Endothelial cell of umbilical vein (primary cell): ENCODE measurements at regions not wholly inside any gene's neighbourhood (a gene's known extent, or its start where the extent isn't known, plus 50 kb on each side); places are given as distances from the start of the nearest gene placed in this dataset.

ENCODE experiments used
- BruUV-seq: library from RNA; stranded (reverse); fragments of 400-500 nt; replicated peaks from 2 replicates; lab custom pipeline; 2021; lab: Mats Ljungman, UMichigan
- CTCF ChIA-PET: fragments of 300-600, 350-600 bp; sonication (Branson Sonifier 250); formaldehyde crosslinking; loops from one replicate; lab custom pipeline; 2021; ENCODE audit warnings: antibody characterized with exemption, inconsistent platforms; lab: Charles Lee
- POLR2A ChIA-PET: fragments of 300-600, 350-600 bp; sonication (Branson Sonifier 250); formaldehyde crosslinking; loops from one replicate; lab custom pipeline; 2021; ENCODE audit warnings: antibody characterized with exemption, inconsistent platforms; lab: Charles Lee
- DNase-seq: peaks from one replicate; pipeline ENCODE4 v3.0.0-alpha.2; 2011; ENCODE audit warnings: low read depth, low spot score
- FAIRE-seq: peaks from 2 replicates; lab custom pipeline; 2011; peaks lifted over from hg19 to GRCh38; lab: Jason Lieb, UNC
- H2AFZ ChIP-seq: 2 replicates; pipeline ENCODE4 v1.6.0; 2012; ENCODE audit warnings: low read depth, low read length, control low read depth, inconsistent platforms
- H3K27ac ChIP-seq: 2 replicates; pipeline ENCODE4 v1.5.1; 2011; ENCODE audit warnings: low read depth, mild to moderate bottlenecking, control low read depth, low read length, moderate library complexity; ENCODE audit not compliant: insufficient read depth
- H3K27me3 ChIP-seq, 2 experiments: 2 replicates each; pipeline versions ENCODE4 v1.6.0 to v1.6.1; 2011; ENCODE audit warnings: low read length in 2 of 2, mixed read lengths in 1 of 2; ENCODE audit not compliant: control insufficient read depth in 2 of 2, insufficient read depth in 2 of 2
- H3K36me3 ChIP-seq, 2 experiments: 2 replicates in 1 of 2; 3 replicates in 1 of 2; pipeline ENCODE4 v1.5.1; 2011; ENCODE audit warnings: low read length in 2 of 2, mild to moderate bottlenecking in 1 of 2, moderate library complexity in 1 of 2; ENCODE audit not compliant: control insufficient read depth in 2 of 2, insufficient read depth in 2 of 2; ENCODE audit errors: extremely low read depth in 1 of 2
- H3K4me1 ChIP-seq: 3 replicates; pipeline ENCODE4 v1.5.1; 2011; ENCODE audit warnings: mild to moderate bottlenecking, low read length; ENCODE audit not compliant: control insufficient read depth, insufficient read depth; ENCODE audit errors: extremely low read depth
- H3K4me2 ChIP-seq: 2 replicates; pipeline ENCODE4 v1.6.1; 2011; ENCODE audit warnings: low read length, control low read depth, mixed read lengths; ENCODE audit not compliant: insufficient read depth
- H3K4me3 ChIP-seq, 3 experiments: fragments of 200-600 bp in 1 of 3; sonication (generic), shearing (Covaris generic) in 1 of 3; replicated peaks in 1 of 3; 2 replicates each; pipeline ENCODE4 v1.5.1; 2011 to 2016; ENCODE audit warnings: control low read depth in 3 of 3, low read length in 3 of 3, mild to moderate bottlenecking in 2 of 3, inconsistent platforms in 1 of 3, low read depth in 1 of 3, moderate library complexity in 1 of 3; ENCODE audit not compliant: insufficient read depth in 1 of 3
- H3K79me2 ChIP-seq: 2 replicates; pipeline ENCODE4 v1.6.0; 2012; ENCODE audit warnings: low read length, inconsistent platforms; ENCODE audit not compliant: control insufficient read depth, insufficient read depth
- H3K9ac ChIP-seq: replicated peaks from 2 replicates; pipeline ENCODE3; 2011; ENCODE audit warnings: low read length, control low read depth; ENCODE audit not compliant: insufficient read depth; ENCODE audit errors: extremely low read depth
- H3K9me1 ChIP-seq: replicated peaks from 3 replicates; pipeline ENCODE4 v1.6.0; 2011; ENCODE audit warnings: mild to moderate bottlenecking, low read length; ENCODE audit not compliant: control insufficient read depth, insufficient read depth; ENCODE audit errors: extremely low read depth
- H3K9me3 ChIP-seq: replicated peaks from 2 replicates; pipeline ENCODE4 v1.5.1; 2012; ENCODE audit warnings: low read length, inconsistent platforms; ENCODE audit not compliant: control insufficient read depth, insufficient read depth
- H4K20me1 ChIP-seq: replicated peaks from 2 replicates; pipeline ENCODE3; 2011; ENCODE audit warnings: mild to moderate bottlenecking, low read length; ENCODE audit not compliant: control insufficient read depth, insufficient read depth; ENCODE audit errors: extremely low read depth
- EZH2 ChIP-seq: IDR thresholded peaks from 2 replicates; pipeline ENCODE4 v1.6.1; 2012; ENCODE audit warnings: borderline replicate concordance, low read depth, mild to moderate bottlenecking, moderate library complexity, low read length, inconsistent platforms; ENCODE audit not compliant: severe bottlenecking
- FOS ChIP-seq: IDR thresholded peaks from 2 replicates; pipeline ENCODE4 v1.6.1; 2011; ENCODE audit warnings: mild to moderate bottlenecking, low read length, moderate library complexity, borderline replicate concordance; ENCODE audit not compliant: insufficient read depth
- GATA2 ChIP-seq: IDR thresholded peaks from 2 replicates; pipeline ENCODE4 v1.7.0; 2011; ENCODE audit warnings: low read depth, mild to moderate bottlenecking, moderate library complexity, mixed read lengths, low read length; ENCODE audit not compliant: insufficient read length, insufficient read depth
- JUN ChIP-seq: IDR thresholded peaks from 2 replicates; pipeline ENCODE4 v1.6.1; 2011; ENCODE audit warnings: borderline replicate concordance, low read depth; ENCODE audit not compliant: insufficient read length, insufficient read depth
- MYC ChIP-seq: IDR thresholded peaks from one replicate; pipeline ENCODE4 v1.6.1; 2011; ENCODE audit warnings: mild to moderate bottlenecking, low read depth, low read length
- POLR2A ChIP-seq: IDR thresholded peaks from 2 replicates; pipeline ENCODE4 v1.6.1; 2012; ENCODE audit warnings: low read depth, mild to moderate bottlenecking, control low read depth, low read length
- POLR2AphosphoS5 ChIP-seq: IDR thresholded peaks from 2 replicates; pipeline ENCODE4 v1.6.1; 2012; ENCODE audit warnings: low read depth, mild to moderate bottlenecking, control low read depth, low read length, moderate library complexity; ENCODE audit not compliant: insufficient read depth
- dilution Hi-C: fragments of 300-500 bp; cut with MboI; formaldehyde crosslinking; loops from one replicate; pipeline ENCODE4 v1.15.0; 2019; ENCODE audit warnings: low sequenced_read_pairs; ENCODE audit not compliant: extremely low pct_ligation_motif_present
- intact Hi-C: fragments of 100-400 bp; cut with micrococcal nuclease; formaldehyde crosslinking; loops from one replicate; pipeline ENCODE4 v1.10.0; 2022
- TF ChIP-seq, protein P1 (sequence below), 2 donors: IDR thresholded peaks; 1 replicate in 1 of 2; 2 replicates in 1 of 2; pipeline ENCODE4 v1.5.1; 2011; ENCODE audit warnings: low read length in 2 of 2, mild to moderate bottlenecking in 2 of 2, moderate library complexity in 2 of 2, control low read depth in 1 of 2, inconsistent platforms in 1 of 2, low read depth in 1 of 2; ENCODE audit not compliant: insufficient read depth in 1 of 2; ENCODE audit errors: extremely low read depth in 1 of 2
- TF ChIP-seq, protein P2 (sequence below): IDR thresholded peaks from 2 replicates; pipeline ENCODE4 v1.6.1; 2011; ENCODE audit not compliant: insufficient read depth, insufficient read length

DNA sequence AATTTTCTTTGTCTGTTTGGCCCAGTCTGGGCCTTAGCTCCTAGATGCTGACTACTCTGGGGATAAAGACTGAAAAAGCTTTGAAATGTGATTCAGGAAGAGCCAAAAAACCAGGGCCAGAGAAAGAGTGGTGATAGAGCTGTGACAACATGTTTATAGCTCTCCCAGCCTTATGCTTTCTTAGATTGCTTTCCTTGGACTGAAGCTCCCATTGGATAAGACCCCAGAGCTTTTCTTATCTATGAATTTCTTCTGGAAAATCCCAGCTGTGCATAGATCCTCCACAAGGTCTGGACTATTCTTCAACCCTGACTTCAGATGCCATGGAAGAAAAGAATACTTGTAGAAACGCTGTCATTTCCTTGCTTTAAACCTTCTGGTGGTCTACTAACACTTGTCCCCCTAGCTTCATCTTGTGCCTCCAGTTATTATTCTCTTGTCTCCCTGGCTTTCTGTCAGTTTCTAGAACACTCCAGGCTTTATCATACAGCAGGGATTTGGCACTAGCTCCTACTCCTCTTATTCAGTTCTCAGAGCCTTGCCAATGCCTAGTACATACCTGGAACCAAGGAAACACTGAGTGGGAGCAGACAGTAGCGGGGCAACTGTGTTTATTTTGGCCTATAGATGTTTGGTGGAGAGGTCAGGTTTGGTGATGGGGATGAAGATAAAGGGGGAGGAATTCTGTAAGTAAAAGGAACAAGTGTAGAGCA lies 57.1 kb upstream of the TEX13D start:
- no TSS peak for BruUV-seq
- intact Hi-C loops (no loop called here), dilution Hi-C loops (no loop called here)
- no peak overlapping the region for H3K27ac ChIP-seq
- no peaks in the 10 kb centered on the region for H3K79me2 ChIP-seq
- H3K36me3 ChIP-seq = no peaks in the 10 kb centered on the region
- POLR2A ChIA-PET = no interaction called here
- no peaks in the 10 kb centered on the region for H4K20me1 ChIP-seq
- H3K4me3 ChIP-seq = no peak overlapping the region
- H3K9me3 ChIP-seq = no peaks in the 10 kb centered on the region
- H3K9me1 ChIP-seq = no peaks in the 10 kb centered on the region
- CTCF ChIA-PET = no interaction called here
- no peak for FAIRE-seq
- TF ChIP-seq POLR2AphosphoS5 = no peak
- no peak for TF ChIP-seq EZH2
- TF ChIP-seq, protein P1, sequence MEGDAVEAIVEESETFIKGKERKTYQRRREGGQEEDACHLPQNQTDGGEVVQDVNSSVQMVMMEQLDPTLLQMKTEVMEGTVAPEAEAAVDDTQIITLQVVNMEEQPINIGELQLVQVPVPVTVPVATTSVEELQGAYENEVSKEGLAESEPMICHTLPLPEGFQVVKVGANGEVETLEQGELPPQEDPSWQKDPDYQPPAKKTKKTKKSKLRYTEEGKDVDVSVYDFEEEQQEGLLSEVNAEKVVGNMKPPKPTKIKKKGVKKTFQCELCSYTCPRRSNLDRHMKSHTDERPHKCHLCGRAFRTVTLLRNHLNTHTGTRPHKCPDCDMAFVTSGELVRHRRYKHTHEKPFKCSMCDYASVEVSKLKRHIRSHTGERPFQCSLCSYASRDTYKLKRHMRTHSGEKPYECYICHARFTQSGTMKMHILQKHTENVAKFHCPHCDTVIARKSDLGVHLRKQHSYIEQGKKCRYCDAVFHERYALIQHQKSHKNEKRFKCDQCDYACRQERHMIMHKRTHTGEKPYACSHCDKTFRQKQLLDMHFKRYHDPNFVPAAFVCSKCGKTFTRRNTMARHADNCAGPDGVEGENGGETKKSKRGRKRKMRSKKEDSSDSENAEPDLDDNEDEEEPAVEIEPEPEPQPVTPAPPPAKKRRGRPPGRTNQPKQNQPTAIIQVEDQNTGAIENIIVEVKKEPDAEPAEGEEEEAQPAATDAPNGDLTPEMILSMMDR (IDR thresholded peaks at IDR 0.05; ENCODE audit: extremely low read depth in 1 of 2, insufficient read depth in 1 of 2, low read depth in 1 of 2, low read length in 2 of 2) = no peak
- no peak for TF ChIP-seq MYC
- no peak for TF ChIP-seq GATA2
- TF ChIP-seq JUN = no peak
- TF ChIP-seq, protein P2, sequence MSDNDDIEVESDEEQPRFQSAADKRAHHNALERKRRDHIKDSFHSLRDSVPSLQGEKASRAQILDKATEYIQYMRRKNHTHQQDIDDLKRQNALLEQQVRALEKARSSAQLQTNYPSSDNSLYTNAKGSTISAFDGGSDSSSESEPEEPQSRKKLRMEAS = no peak
- TF ChIP-seq FOS = no peak
- no peak for TF ChIP-seq POLR2A
- no peaks in the 10 kb centered on the region for H3K27me3 ChIP-seq
- DNase-seq = no peak
- H3K4me2 ChIP-seq = no peak overlapping the region
- H2AFZ ChIP-seq = no peak overlapping the region
- no peak overlapping the region for H3K9ac ChIP-seq
- no peaks in the 10 kb centered on the region for H3K4me1 ChIP-seq
